Progenitor cell of endocrine pancreas (in vitro differentiated cells): ENCODE measurements at regions not wholly inside any gene's neighbourhood (a gene's known extent, or its start where the extent isn't known, plus 50 kb on each side); places are given as distances from the start of the nearest gene placed in this dataset.

Experiments used
- DNase-seq: peaks from one replicate; pipeline ENCODE4 v3.0.0; 2021; ENCODE audit warnings: low spot score; ENCODE audit not compliant: unreplicated experiment
- H3K27ac Mint-ChIP-seq: 2 replicates; pipeline ENCODE4 v1.8.0; 2021; ENCODE audit warnings: mild to moderate bottlenecking, moderate library complexity, mixed read lengths
- H3K27me3 Mint-ChIP-seq: 2 replicates; pipeline ENCODE4 v1.8.0; 2021; ENCODE audit warnings: mixed read lengths
- H3K36me3 Mint-ChIP-seq: 2 replicates; pipeline ENCODE4 v1.8.0; 2022; ENCODE audit warnings: mixed read lengths; ENCODE audit not compliant: insufficient read depth
- H3K4me1 Mint-ChIP-seq: 2 replicates; pipeline ENCODE4 v1.8.0; 2021; ENCODE audit warnings: low read depth, mixed read lengths
- H3K4me3 Mint-ChIP-seq: 2 replicates; pipeline ENCODE4 v1.8.0; 2021; ENCODE audit warnings: low read depth, mild to moderate bottlenecking, moderate library complexity, mixed read lengths
- H3K9me3 Mint-ChIP-seq: 2 replicates; pipeline ENCODE4 v1.8.0; 2021; ENCODE audit warnings: low read depth, mixed read lengths
- CTCF ChIP-seq: fragments of 200-600 bp; sonication (generic); IDR thresholded peaks from one replicate; pipeline ENCODE4 v1.5.0; 2021; ENCODE audit warnings: antibody characterized with exemption, mild to moderate bottlenecking; ENCODE audit not compliant: unreplicated experiment

DNA sequence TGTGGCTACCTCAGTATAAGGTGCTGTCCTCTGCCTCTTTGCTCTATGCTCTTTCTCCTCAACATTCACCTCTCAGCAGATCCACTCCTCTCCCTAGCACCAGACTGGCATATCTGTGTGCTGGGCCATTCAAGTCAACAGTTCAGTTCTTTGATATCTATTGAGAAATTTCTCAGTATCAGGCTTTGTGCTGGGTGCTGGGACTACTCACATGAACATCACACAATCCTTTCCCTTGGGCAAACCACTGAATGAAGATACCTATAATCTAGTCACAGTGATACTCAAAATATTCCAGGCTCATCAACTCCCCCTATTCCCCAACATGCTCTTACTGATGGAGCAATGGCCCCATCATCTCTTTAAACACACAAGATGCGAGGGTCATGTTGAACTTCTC is 120.8 kb downstream of the RPL22L1 start:
- TF ChIP-seq CTCF, result no peak
- no peak overlapping the region for H3K4me3 Mint-ChIP-seq
- H3K9me3 Mint-ChIP-seq, result peaks cover 10% of the 10 kb centered on the region
- peaks cover 8% of the 10 kb centered on the region for H3K4me1 Mint-ChIP-seq
- no peaks in the 10 kb centered on the region for H3K27me3 Mint-ChIP-seq
- no peak overlapping the region for H3K27ac Mint-ChIP-seq
- DNase-seq, result no peak
- H3K36me3 Mint-ChIP-seq, result no peaks in the 10 kb centered on the region

DNA sequence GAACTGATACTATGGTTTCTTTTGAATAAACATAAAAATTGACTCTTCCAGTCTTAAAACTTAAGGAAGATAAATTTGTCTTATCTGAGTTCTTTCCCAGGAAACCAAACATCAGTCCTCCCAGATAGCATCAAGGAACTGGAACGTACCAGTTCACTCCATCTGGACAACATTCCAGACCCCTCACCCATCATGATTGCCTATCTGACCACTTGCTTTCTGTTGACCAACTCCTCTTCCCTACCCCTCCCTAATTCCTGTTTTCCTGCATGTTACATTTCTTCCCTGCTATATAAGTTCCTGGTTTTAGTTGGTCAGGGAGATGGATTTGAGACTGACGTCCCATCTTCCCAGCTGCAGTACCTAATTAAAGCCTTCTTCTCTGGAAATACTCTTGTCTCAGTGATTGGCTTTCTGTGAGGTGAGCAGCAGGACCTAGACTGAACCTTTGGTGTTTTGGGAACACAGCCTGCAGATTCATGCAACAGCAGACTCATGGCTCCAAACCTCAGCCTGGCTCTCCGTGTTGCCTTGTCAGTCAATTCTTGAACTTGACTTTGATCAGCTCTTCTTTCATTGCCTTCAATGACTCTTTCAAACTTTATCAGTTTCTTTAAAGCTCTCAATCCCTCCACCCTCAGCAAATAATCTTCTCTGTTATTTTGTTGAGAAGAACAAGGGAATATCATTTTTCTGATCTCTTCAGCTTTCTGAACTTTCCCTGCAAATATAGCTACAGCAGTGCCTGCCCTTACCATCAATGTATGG is 123.6 kb downstream of the RPL22L1 start:
- Mint-ChIP-seq H3K27ac (no peak overlapping the region), H3K9me3 (peaks cover 10% of the 10 kb centered on the region), H3K36me3 (no peaks in the 10 kb centered on the region), H3K4me1 (peaks cover 7% of the 10 kb centered on the region), H3K4me3 (no peak overlapping the region), H3K27me3 (no peaks in the 10 kb centered on the region)
- no peak for DNase-seq
- TF ChIP-seq CTCF, result no peak

- Mint-ChIP-seq H3K4me3 (no peak overlapping the region), H3K27me3 (peaks cover 7% of the 10 kb centered on the region), H3K36me3 (no peaks in the 10 kb centered on the region), H3K27ac (no peak overlapping the region), H3K4me1 (peaks cover 7% of the 10 kb centered on the region), H3K9me3 (peaks cover 10% of the 10 kb centered on the region)
- TF ChIP-seq CTCF, result no peak
- no peak for DNase-seq
Observed at GRCh38 chr3:170745211-170745718, 124.7 kb downstream of the RPL22L1 start.

GRCh38 chr3:170741756-170742529 is 128.1 kb downstream of the RPL22L1 start:
- no peaks in the 10 kb centered on the region for H3K36me3 Mint-ChIP-seq
- H3K4me1 Mint-ChIP-seq, result peaks cover 7% of the 10 kb centered on the region
- no peak for TF ChIP-seq CTCF
- DNase-seq, result no peak
- no peak overlapping the region for H3K4me3 Mint-ChIP-seq
- H3K27me3 Mint-ChIP-seq, result peaks cover 7% of the 10 kb centered on the region
- no peak overlapping the region for H3K27ac Mint-ChIP-seq
- peaks cover 10% of the 10 kb centered on the region for H3K9me3 Mint-ChIP-seq

DNA sequence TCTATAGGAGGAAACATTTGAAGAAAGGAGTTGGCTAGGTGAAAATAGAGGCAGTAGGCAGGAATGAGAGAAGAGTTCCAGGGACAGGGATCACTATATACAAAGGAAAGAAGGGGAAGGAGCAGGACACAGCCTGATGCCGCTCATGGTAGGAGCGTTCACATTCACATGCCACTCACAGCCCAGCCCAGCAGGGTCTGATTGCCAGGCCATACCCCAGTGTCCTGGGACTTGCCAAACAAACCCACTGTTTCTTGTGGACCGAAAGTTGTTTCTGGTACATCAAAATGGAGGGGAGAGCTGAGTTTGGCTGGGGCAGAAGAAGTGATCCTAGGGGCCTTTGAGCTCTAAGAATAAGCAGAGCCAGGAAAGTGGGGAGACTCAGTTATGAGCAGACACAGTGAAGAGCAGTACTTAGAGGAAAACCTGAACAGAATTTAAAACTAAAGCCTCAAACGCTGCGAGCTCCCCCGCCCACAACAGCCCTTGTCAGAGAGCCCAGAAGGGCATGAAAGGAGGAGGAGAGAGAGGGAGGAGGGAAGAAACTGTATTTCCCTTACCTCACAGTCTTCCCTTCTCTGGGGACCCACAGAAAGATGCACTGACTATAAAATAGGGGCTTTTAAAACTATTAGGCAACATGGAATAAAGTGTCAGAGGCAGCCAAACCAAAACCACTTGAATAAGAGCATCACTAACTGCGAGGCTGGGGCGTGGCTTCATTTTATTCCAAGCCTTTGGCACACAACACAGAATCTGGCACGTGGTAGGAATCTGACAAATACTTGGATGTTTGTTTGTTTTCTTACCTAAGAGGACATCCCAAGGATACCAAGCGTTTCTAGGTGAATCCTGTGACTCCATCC is 129.0 kb downstream of the RPL22L1 start:
- peaks cover 5% of the 10 kb centered on the region for H3K9me3 Mint-ChIP-seq
- peaks cover 7% of the 10 kb centered on the region for H3K27me3 Mint-ChIP-seq
- DNase-seq, result no peak
- H3K27ac Mint-ChIP-seq, result no peak overlapping the region
- no peaks in the 10 kb centered on the region for H3K36me3 Mint-ChIP-seq
- no peak for TF ChIP-seq CTCF
- H3K4me3 Mint-ChIP-seq, result no peak overlapping the region
- peaks cover 5% of the 10 kb centered on the region for H3K4me1 Mint-ChIP-seq
